ENCODE measurements at regions not wholly inside any gene's neighbourhood (a gene's known extent, or its start where the extent isn't known, plus 50 kb on each side); places are given as distances from the start of the nearest gene placed in this dataset.
"Not testable (repeated sequence)": the region's sequence is repeated elsewhere in the genome, so short reads cannot be mapped to it uniquely, and the experiment has no call there.

GRCh38 chrX:41009850-41010846 lies 75.1 kb upstream of the USP9X start:
- peak; percentile 85 for DNase-seq (ENCODE audit: low spot score)
- no peak for TF ChIP-seq CTCF (IDR thresholded peaks at IDR 0.05)
- peak overlapping the region; percentile 63 to 86 for H3K27ac ChIP-seq
- H3K4me3 ChIP-seq: peak overlapping the region; percentile 58

GRCh38 chrX:41014776-41015360 lies 70.4 kb upstream of the USP9X start:
- TF ChIP-seq CTCF (IDR thresholded peaks at IDR 0.05): no peak
- DNase-seq (ENCODE audit: low spot score): no peak
- Histone ChIP-seq H3K4me3 (no peak overlapping the region), H3K27ac (no peak overlapping the region)

GRCh38 chrX:41017785-41018184 lies 67.5 kb upstream of the USP9X start:
- not testable (repeated sequence) for DNase-seq (ENCODE audit: low spot score); H3K27ac ChIP-seq; H3K4me3 ChIP-seq

GRCh38 chrX:41018391-41019040 lies 66.7 kb upstream of the USP9X start:
- DNase-seq (ENCODE audit: low spot score); H3K27ac ChIP-seq; H3K4me3 ChIP-seq: not testable (repeated sequence)

GRCh38 chrX:41019041-41019392 lies 66.2 kb upstream of the USP9X start:
- no peak for TF ChIP-seq CTCF (IDR thresholded peaks at IDR 0.05)
- Histone ChIP-seq H3K4me3 (no peak overlapping the region), H3K27ac (no peak overlapping the region)
- no peak for DNase-seq (ENCODE audit: low spot score)

- H3K4me3 ChIP-seq: no peak overlapping the region
- no peak for DNase-seq (ENCODE audit: low spot score)
- no peak for TF ChIP-seq CTCF (IDR thresholded peaks at IDR 0.05)
- H3K27ac ChIP-seq: no peak overlapping the region
These were observed 62.7 kb upstream of the USP9X start for GRCh38 chrX:41022566-41022965.

GRCh38 chrX:41023098-41023497 lies 62.1 kb upstream of the USP9X start:
- TF ChIP-seq CTCF (IDR thresholded peaks at IDR 0.05): no peak
- no peak for DNase-seq (ENCODE audit: low spot score)
- no peak overlapping the region for H3K4me3 ChIP-seq
- no peak overlapping the region for H3K27ac ChIP-seq

- H3K27ac ChIP-seq; H3K4me3 ChIP-seq; DNase-seq (ENCODE audit: low spot score): not testable (repeated sequence)
These were observed 60.9 kb upstream of the USP9X start for GRCh38 chrX:41024335-41024734.
